HG02938 (cell line): ENCODE measurements at regions not wholly inside any gene's neighbourhood (a gene's known extent, or its start where the extent isn't known, plus 50 kb on each side); places are given as distances from the start of the nearest gene placed in this dataset.

Source experiments
- ATAC-seq: cut with Tn5 transposase; IDR thresholded peaks from one replicate; pipeline ENCODE4 v1.9.1; 2021; ENCODE audit warnings: mild to moderate bottlenecking, moderate library complexity; ENCODE audit not compliant: unreplicated experiment

DNA sequence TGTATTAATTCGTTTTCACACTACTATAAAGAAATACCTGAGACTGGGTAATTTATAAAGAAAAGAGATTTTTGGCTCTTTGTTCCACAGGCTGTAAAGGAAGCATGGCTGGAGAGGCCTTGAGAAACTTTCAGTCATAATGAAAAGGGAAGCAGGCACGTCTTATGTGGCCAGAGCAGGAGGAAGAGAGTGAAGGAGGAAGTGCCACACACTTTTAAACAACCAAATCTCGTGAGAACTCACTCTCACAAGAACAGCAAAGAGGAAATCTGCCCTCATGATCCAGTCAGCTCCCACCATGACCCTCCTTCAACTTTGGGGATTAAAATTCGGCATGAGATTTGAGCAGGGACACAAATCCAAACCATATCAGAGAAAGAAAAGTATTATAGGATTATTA is 1255.9 kb upstream of the MIR17HG start:
- ATAC-seq = no peak

DNA sequence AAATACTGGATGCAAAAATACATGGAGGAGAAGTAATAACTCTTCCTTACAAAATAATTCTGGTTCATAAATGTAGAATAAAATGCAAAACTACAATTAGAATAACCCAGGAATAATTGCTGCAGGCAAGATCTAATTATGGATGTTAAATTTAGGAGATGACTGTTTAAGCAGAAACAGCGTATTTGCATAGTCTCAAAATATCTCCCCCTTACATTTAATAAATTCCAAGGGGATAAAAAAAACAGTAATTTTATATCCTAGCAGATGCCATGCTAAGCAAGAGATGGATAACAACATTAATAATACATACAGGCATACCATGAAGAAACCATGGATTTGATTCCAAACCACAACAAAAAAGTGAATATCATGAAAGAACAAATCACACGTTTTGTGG is 1253.1 kb upstream of the MIR17HG start:
- ATAC-seq = no peak

DNA sequence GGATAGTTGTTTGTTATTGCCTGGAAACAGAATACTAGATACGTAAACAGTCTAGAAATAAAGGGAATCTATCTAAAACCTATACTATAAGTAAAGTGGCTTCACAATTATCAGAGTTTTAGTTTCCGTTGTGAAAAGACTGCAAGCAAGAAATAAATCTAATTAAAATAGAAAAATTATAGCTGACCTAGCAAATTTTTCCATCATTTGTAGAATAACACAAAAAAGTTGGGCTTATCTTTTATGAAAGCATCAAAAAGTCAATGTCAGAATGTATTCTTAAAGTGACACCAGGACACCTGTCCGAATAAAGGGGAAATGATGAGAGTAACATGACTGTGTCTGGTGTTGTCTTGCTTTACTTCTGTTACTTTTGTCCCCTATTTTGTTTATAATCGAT is 1248.9 kb upstream of the MIR17HG start:
- ATAC-seq = no peak

DNA sequence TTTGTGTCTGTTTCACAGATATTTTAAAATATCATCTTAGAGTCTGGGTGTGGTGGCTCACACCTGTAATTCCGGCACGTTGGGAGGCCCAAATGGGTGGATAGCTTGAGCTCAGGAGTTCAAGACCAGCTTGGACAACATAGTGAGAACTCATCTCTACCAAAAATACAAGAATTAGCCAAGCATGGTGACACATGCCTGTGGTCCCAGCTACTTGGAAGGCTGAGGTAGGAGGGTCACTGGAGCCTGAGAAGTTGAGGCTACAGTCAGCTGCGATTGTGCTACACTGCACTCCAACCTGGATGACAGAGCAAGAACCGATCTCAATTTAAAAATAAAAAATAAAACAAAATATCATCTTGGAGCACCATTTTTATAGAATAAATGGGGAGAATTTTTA is 1247.6 kb upstream of the MIR17HG start:
- ATAC-seq = no peak

DNA sequence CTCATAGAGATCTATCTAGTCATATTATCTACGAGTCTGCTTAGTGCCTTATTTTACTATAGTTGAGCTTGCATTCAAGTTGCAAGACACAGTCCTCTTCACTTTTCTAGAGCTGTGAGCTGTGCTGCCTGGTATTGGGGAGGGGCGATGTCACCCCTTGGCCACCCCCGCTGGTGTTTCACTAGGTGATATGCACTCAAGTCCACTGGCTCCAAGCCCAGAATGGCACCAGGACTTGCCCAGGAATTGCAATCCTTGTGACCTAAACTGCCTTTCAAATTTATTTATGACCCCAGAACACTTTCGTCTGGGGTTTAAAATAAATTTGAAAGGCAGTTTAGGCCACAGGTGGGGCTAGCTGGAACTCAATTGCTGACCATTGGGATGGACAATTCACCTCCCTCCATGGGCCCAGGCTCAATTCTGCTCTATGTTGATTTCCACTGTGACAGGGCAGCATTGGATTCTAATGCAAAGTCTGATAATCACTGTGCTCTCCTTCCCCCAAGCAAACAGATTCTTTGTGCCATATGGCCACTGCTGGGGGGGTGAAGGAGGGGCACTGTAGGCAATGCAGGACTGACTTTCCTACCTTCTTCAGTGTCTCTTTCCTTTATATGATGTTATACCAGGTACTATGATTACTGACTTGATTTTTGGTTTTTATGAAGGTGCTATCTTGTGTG is 1244.2 kb upstream of the MIR17HG start:
- ATAC-seq = no peak

DNA sequence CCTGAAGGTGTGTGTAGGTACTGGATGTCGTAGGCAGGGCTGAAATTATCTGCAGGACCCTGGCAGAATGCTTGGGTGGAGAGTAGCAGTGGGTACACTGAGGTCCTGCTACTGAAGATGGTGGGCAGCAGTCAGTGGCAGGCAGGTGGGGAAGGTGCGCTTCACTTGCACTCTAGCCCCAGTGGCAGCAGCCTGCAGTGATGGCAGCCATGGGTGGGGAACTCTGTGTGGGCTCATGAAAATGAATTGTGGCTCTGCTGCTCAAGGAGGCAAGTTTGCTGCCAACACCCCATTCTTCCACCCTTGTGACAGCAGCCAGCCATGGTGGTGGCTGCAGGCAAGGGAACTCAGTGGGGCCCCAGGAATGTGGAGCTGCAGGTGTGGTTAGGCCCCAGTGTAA is 1242.7 kb upstream of the MIR17HG start:
- ATAC-seq = no peak

DNA sequence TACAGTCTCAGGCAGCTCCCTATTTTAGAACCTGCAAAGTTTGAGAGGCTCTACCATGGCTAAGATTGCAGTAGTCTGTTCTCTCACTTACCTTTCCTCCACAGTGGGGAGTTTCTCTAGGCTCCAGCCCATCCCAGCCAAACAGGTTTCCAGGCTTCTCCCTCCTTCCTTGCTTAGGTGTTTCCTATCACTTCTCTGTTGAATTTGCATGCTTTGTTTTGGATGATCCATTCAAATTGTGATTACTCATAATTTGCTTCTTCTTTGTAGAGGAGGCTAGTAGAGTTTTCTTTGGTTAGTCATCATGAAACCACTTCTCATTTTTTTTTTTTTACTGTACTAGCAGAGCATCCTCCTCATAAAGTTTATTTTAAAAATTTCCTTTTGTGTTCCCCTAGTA is 1242.2 kb upstream of the MIR17HG start:
- ATAC-seq = no peak

DNA sequence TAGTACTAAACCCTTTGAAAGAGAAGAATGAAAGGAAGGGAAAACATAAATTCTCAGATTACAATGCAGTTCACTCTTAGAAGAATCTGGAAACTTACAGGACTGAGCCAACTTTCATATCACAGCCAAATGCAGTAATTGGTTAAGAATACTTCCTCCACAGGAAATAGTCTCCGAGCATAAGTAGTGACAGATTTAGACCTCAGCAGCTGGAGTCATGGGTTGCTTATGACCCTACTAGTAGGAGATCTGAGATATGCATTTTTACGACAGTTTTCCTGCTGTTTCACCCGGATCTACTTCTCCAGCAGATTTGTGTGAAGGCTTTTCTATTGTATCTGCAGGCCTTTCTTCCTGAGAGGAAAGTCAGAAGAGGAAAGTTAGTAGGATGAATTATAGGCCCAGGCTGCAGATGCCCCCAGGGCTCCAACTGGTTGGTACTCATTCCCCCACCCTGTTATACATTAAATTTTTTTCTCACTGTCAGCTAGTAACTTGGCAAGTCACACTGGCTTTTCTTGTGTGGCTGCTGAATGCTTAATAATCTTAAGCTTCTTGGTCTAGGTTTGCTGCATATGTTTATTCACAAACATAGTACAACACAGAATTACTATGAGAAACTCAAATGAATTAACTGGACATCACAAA is 1241.5 kb upstream of the MIR17HG start:
- ATAC-seq = no peak

DNA sequence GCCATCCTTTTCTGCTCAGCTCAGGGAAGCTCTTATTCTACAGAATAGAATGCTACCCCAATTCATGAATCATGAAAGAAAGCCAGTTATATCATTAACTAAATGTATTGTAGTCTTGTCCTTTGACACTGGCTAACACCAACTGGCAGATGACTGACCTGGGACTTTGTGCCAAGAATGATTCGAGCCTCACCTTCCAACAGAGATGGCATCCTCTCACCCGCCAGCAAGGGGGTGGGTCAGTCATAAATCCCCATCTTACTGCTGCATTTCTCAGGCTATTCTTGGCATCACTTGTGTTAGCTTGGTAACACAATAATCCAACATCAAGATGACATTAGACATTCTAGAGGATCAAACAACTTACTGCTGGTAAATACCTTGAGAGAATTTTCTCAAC is 1239.8 kb upstream of the MIR17HG start:
- ATAC-seq = no peak

DNA sequence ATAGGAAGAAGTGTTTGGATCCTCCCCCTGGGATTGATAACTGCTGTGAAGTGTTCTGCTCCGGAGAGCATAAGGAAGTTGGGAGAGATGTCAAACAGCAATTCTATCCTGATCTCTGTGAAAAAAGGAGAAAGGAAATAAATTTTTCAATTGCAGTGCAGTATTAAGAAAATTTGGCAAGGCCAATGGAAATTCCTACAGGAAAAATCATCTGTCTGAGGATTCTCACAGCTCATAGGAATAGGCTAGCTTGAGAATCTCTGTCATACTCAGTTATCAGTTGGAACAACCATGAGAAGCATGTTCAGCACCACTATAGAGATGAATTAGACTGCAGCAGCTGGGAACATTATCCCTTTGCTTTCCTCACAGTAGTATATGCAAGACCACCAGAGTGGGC is 1238.9 kb upstream of the MIR17HG start:
- no peak for ATAC-seq

DNA sequence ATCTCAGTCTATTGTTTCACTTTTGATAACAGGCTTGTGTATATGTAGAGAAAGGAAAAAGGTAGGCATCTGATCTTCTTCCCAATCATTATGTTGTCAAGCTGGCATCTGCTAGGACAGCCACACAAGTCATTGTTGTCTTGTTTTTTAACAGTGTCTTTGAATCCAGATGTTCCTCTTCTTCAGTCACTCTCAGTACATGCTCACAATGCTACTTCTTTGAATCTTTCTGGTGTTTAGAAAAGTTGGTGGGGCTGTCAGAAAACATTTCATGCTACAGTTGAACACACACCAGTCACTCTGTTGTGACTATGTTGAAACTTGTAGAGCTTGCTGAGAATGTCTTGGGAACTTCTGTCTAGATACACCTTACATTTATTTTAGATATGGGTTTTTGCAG is 1231.4 kb upstream of the MIR17HG start:
- ATAC-seq = no peak

DNA sequence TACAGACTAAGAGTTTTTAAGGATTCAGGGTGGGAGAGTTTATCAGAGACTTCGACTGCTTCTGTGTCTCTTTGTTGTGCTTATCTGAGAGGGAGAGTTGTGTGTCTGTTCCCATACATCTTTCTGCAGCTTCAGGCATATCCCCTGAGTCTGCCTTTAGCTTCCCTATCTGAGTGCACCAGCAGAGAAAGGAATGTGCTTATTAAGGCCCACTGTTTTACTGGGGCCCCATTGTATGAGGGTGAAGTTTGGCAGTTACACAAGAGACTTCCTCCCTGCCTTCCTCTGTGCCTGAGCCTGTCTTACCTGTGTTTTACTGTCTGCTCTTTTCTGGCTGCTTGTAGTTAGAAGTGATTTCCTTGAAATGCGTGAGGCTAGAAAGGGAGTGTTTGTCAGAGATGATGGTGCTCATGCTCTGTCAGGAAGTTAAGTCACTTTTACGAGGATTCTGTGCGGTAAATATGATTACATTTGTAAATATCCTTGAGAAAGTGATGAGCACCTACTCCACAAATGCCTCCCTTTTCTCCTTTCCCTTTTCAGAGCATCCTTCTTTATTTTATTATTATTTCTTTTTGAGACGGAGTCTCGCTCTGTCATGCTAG is 1228.9 kb upstream of the MIR17HG start:
- no peak for ATAC-seq

DNA sequence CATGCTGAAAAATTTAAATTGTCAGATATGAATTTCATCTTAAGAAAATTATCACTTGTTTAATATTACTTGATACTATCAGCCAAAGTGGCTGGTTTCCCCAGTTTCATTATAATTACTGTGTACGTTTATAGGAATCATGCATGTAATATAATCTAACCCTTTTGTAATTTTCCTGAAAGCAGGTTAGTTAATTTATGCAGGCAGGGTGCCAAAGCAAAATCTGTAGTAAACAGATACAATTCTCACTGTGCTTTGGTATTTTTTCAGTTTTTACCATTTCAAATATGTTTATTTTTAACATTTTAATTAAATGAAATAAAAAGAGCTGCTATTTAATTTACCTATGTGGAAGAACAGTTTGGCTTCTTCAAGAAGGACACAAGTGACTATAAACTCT is 1227.5 kb upstream of the MIR17HG start:
- ATAC-seq = no peak

DNA sequence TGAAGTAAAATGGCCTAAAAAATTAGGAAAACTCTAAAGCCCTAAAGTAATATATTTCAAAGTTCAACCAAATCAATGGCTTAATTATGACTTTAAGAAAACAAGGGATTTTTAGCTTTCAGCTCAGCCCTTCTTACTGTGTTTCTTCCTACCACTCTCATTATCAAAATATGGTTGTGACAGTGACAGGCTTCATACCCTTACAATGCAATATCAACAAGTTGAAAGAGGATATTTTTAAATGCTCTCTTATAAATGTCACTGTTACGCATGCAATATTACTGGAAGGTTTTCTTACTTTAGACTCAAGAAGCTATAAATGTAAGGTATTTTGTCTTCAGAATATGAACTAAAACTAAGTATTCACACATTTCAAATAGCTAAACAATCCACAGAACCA is 1225.7 kb upstream of the MIR17HG start:
- ATAC-seq = no peak

DNA sequence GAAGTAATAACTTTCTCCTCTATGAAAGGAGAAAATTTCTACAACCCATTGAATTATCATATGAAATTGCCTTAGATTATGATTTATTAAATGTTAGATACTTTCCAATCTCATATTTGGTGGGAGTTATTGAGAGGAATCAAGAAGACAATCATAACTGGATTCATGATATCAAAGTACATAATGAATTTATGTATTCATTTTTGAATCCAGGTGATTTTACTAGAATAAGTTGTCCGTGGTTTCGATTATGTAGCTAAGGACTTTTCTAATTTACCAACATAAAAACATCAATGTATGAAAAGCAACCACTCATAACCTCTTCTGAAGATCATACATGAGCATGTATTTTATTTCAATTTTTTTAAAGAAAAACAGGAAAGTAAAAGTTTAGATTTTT is 1225.0 kb upstream of the MIR17HG start:
- ATAC-seq = no peak

DNA sequence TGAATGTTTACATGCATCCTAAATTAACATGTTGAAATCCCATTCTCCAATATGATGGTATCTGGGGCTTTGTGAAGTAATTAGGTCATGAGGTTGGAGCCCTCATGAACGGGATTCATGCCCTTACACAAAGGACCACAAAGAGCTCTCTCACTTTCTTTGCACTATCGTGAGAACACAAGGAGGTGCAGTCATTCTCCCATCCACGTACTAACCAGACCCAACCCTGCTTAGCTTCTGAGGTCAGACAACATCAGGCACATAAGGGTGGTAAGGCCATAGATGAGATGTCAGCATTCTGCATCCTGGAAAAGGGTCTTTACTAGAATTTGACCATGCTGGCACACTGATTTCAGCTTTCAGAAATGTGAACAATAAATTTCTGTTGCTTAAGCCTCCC is 1211.9 kb upstream of the MIR17HG start:
- ATAC-seq = no peak

DNA sequence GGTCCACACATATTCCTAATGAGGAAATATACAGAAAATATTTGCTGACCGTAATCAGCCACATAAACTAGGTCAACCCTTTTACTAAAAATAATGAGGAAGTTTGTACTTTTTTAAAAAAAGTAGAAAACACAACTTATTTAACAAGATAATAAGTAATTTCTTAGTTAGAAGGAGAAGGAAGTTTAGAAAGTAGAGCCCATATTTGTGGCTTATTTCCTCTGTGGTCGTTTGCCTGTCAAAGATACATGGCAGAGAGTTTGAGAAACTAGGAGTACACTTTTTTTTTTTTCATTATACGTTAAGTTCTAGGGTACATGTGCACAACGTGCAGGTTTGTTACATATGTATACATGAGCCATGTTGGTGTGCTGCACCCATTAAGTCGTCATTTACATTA is 1205.2 kb upstream of the MIR17HG start:
- no peak for ATAC-seq

DNA sequence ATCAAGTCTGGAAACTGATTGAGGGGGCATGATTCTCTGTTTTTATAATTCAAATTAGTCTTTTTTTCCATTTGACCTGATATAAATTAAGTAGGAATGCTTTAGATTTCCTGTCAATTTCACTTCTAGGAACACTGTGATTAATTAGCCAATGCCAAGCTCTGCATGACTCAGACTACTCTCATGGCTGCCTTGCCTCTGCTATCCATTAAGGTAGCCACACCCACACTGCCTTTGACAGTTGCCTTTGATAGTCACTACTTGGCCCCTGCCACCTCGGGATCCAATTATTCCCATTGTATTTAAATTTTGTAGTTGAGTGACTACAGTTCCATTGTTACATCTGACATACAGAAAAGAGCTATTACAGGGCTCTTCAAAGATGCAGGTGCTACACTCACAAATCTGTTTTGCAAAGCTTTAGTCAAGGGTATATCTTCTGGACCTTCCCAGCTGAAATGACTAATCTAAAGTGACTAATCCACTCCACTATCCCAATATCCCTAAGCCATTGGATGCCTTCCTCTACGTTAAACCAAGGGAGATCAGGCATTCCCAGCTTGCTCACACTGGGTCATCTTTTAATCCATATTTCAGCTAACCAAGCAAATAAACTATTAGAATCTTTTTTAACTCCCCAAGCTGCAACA is 1193.1 kb upstream of the MIR17HG start:
- ATAC-seq = no peak

DNA sequence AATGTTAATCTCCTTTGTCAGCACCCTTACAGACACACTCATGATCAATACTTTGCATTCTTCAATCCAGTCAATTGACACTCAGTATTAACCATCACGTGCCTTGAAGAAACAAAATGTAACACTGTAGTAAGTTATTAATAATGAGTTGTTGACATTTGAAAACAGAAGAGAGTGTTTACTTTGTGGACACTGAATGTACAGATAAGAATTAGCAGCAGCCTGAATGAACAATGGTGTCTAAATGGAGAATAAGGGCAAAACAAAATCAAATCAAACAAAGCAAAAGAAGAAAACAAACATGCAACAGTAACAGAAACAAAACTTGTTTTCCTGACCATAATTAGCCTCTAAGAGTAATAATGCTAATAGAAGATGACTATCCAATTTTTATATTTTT is 1191.1 kb upstream of the MIR17HG start:
- no peak for ATAC-seq

DNA sequence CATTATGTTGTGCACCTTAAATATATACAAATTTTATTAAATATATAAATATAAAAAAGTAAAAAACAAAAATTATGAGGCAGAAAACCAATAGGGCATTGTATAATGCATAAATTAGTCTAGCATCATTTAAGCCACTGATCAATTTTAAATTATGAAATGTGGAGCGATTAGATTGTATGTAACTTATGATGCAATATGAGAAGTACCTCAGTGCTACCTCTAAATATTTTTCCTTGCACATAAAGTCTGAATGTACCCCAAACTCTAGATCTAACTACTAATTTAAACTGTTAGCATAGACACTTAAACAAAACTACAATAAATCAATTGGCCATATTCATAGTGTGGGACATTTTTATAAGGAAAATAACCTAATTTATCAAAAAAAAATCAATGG is 1178.5 kb upstream of the MIR17HG start:
- ATAC-seq = no peak

DNA sequence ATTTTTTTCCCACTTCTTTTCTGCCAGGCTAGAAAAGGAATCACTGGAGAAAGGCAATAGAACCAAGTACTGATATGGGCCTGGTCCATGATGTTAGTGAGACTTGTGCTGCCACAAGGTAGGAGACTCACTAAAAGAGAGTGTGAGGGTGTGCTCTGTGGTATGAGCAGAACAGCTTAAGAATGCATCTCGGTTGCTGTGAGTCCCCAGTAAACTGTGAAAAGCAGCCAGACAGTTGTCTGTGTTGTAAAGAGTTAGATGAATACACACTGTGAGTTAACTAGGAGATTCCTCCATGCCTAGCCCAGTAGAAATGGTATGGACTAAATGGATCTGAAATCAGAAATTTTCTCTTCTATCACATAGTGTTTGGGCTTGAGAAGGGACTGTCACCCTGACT is 1177.3 kb upstream of the MIR17HG start:
- no peak for ATAC-seq

DNA sequence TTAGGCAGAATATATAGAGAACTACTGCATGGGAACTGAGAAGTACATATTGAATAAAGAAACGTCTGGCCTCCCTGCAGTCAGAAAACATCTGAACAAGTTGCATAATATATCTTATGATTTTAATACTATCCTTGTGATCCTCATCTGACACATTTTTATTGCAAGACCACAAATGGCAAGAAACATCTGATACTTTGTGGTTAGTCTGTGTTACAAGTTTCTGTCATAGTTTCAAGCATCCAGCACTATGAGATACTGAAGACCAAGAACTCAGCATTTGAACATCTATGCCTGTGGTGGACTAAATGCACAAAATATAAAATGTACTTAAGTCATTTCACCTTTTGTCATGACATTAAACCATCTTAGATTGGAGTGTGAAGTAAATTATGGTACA is 1175.8 kb upstream of the MIR17HG start:
- no peak for ATAC-seq
